GM19397 (cell line): ENCODE measurements at regions not wholly inside any gene's neighbourhood (a gene's known extent, or its start where the extent isn't known, plus 50 kb on each side); places are given as distances from the start of the nearest gene placed in this dataset.

Experiments
- ATAC-seq: cut with Tn5 transposase; IDR thresholded peaks from one replicate; pipeline ENCODE4 v1.9.1; 2021; ENCODE audit warnings: mild to moderate bottlenecking, moderate library complexity; ENCODE audit not compliant: unreplicated experiment

DNA sequence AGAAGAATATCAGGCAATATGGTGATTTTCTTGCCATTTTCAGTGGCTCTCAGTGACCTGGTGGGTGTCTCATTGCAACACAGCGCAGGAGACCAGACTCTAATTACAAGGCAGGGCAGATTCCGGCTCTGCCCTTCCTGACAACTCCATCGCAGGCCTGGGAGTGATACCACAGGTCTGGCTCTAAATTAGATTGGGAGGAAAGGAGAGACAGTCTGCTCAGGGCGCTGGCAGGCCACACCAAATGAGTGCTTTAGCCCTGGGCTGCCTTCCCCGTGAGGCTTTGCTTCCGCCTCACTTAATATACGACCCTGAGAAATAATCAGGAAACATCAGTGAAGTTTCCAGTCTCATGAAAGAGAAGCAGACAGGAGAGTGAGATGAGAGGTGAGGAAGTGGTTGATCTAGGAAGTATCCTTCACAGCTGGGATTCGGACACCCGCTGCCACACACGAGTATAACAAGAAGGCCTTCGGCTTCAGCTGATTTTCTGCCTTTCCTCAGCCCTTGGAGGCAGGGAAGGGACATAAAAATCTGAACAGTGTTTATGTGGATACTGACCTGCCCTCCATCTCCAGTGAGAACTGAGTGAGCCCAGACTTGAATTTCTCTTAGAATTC is 73.7 kb upstream of the PROK2 start:
- ATAC-seq: no peak

DNA sequence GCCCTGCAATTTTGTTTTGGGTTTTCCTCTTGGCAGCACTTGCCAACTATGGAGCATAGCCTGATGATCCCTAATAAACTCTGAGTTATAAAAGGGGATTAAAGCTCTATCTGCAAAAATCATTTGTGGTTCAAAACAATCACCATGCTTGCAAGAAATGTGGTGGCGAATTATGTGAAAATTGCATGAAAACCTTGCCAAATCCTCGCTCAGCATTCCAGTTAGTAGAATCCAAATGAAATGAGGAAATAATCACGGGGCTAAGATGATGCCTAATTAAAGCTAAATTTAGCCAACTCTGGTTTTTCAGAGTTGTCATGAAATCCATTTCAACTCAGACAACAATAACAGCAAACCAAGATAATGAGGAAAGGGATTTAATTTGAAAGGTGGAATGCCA is 73.0 kb upstream of the PROK2 start:
- ATAC-seq: no peak

DNA sequence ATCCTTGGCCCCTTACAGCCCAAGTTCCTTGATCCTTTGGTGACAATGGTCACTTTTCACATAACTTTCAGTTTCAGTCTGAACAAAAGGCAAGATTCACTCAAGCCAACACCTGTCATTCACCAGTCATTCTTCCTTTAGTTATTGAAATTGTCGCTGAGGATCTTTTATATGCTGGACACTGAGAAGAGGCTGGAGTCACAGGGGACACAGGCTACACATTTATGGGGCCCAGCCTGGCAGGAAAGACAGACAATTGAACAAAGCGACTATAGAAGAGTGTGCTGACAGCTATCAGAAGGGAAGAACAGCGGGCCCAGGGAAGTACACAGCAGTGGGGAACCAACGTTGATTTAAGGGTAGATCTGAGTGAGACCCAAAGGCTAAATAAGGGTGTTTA is 69.8 kb upstream of the PROK2 start:
- no peak for ATAC-seq

DNA sequence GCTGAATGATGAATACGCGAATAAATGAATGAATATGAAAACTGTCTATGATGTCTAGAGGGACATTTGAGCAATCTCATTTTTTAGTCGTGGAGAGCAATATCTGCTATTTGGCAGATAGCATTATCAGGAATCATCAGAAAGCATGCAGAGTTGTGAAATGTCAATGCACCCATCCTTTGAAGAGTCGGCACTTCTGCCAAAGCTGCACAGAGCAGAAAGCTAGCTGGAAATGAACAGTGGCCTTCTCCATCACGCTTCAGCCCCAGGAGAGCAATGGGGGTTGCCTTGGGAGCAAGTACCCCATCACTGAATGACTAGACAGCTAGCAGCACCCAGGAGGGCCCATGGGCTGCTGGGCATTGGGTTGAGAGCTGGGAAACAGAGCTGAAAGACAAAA is 69.1 kb upstream of the PROK2 start:
- ATAC-seq: no peak

DNA sequence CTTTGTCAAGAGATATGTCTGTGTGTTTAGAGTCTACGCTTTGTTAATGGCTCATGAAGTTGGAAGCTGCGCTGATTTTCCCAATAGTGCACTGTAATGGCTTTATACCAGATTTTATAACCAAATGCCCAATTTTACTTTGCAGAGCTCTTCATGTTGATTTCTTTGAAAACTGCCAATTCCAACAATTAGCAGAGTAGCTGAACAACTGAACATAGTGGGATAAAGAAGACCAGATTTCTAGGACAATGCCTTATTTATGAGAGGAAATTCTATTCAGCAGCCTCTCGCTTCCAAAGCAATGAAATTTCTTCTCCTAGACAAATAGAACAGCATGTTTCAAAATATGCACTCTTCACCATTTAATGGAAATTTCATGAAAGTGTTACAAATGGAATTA is 66.9 kb upstream of the PROK2 start:
- ATAC-seq: no peak

DNA sequence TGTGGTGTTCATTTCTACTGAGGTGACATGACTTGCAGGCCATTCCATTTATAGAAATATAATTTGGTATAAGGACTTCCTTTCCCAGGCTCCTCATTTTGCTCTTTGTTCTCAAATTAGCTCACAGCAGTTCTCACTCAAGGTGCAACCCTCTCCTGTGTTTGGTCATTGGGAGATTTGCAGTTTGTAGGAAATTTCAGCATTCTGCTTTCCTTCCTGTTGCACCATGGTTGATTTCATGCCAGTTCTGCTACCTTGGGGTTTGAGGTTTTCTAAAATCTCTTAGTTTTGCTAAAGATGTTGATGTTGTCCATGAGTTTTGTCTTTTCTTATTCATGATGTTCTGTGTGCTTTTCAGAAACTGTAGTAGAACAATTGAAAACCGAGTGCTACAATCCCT is 65.7 kb upstream of the PROK2 start:
- no peak for ATAC-seq

DNA sequence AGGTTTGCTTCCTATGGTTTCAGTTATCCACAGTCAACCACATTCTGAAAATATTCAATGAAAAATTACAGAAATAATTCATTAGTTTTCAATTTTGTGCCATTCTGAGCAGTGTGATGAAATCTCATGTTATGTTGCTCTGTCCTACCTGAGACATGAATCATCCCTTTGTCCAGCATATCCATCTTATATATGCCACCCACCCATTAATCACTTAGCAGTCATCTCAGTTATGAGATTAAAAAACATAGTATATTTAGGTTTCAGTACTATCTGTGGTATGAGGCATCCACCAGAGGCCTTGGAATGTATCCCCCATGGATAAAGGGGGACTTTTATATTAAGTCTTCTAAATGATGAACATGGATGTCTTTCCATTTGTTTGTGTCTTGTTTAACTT is 64.7 kb upstream of the PROK2 start:
- no peak for ATAC-seq

DNA sequence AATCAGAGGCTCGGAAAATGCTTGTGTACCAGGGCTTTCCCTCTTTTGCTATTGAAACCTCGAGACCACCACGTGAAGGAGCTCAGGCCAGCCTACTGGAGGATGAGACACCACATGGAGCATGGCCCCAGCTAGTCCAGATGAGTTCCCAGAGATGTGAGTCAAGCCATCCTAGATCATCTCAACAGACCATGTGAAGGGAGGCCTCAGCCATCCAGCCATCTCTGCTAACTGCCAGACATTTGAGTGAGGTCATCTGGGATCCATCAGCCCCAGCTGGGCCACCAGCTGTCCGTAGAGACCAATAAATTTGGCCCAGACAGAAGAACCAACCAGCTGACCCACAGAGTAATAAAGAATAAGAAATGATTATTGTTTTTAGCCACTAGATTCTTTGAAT is 62.8 kb upstream of the PROK2 start:
- no peak for ATAC-seq

DNA sequence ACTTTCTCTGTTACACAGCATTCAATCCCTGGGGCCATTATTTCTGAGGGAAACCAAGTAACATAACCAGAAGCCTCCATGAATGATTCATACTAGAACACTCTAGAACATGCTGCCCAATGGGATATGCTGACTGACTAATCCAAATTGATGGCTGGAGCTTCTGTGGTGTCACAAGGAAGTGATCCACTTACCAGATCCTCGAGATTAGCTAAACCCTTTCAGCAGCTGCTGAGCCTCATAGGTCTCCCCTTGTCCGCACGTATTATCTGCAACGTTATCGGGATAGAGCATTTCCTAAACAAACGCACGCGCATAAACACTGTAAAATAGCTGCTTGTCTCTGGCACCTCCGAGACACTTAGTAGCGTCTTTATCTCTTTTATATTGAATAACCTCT is 61.2 kb upstream of the PROK2 start:
- no peak for ATAC-seq

DNA sequence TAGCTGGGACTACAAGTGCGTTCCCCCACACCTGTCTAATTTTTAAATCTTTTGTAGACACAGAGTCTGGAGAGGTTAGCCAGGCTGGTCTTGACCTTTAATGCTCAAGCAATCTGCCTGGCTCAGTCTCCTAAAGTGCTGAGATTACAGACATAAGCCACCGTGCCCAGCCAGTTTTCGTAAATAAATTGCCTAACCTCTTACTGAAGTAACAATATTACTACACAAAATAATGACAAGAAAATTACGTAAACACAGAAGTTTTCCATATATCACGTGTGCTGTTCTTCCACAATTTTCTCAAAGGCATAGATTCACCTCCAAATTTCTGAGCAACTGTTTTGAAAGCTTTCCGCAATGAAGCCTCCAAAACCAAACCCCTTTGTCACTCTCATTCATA is 58.1 kb upstream of the PROK2 start:
- no peak for ATAC-seq

DNA sequence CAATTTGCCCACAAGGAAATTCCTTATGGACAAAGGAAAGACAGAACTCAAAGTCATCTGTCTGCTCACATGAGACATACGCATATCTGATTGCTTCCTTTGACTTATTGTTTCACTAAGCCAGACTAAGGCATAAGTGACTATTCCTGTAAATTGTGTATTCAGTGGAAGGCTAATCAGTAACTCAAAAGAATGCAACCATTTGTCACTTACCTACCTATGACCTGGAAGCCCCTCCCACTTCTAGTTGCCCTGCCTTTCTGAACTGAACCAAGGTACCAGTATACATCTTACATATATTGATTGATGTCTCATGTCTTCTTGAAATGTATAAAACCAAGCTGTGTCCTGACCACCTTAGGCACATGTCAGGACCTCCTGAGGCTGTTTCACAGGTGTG is 53.5 kb upstream of the PROK2 start:
- ATAC-seq: no peak
